Heart left ventricle (tissue), 16 donors: ENCODE measurements at regions not wholly inside any gene's neighbourhood (a gene's known extent, or its start where the extent isn't known, plus 50 kb on each side); places are given as distances from the start of the nearest gene placed in this dataset.

Source experiments
- ATAC-seq, 4 donors: fragments of 200-7000 bp; cut with Tn5 transposase; one replicate each; pipeline ENCODE4 v1.9.1; 2020 to 2022; ENCODE audit warnings: moderate library complexity in 4 of 4, mild to moderate bottlenecking in 3 of 4, moderate number of reproducible peaks in 1 of 4
- DNase-seq, 5 donors: peaks; one replicate each; pipeline ENCODE4 v3.0.0-alpha.2; 2020
- H3K27ac ChIP-seq, 12 donors: fragments of 200-600 bp; sonication (generic) in 4 of 12; one replicate each; pipeline versions ENCODE4 v1.5.0 to v1.8.0; 2016 to 2022; ENCODE audit warnings: mild to moderate bottlenecking in 2 of 12
- H3K27me3 ChIP-seq, 9 donors: fragments of 200-600 bp; sonication (generic) in 2 of 9; one replicate each; pipeline versions ENCODE4 v1.5.1 to v1.8.0; 2016 to 2022; ENCODE audit warnings: mild to moderate bottlenecking in 3 of 9
- H3K36me3 ChIP-seq, 9 donors: fragments of 200-600 bp; sonication (generic) in 2 of 9; one replicate each; pipeline versions ENCODE4 v1.5.0 to v1.8.0; 2018 to 2022; ENCODE audit warnings: mild to moderate bottlenecking in 2 of 9
- H3K4me1 ChIP-seq, 12 donors: fragments of 200-600 bp; sonication (generic) in 4 of 12; one replicate each; pipeline versions ENCODE4 v1.5.0 to v1.8.0; 2016 to 2022; ENCODE audit warnings: mild to moderate bottlenecking in 3 of 12
- H3K4me3 ChIP-seq, 12 donors: fragments of 200-600 bp; sonication (generic) in 4 of 12; one replicate each; pipeline versions ENCODE4 v1.5.0 to v1.8.0; 2017 to 2022; ENCODE audit warnings: mild to moderate bottlenecking in 9 of 12, moderate library complexity in 4 of 12
- H3K9me3 ChIP-seq, 12 donors: fragments of 200-600 bp; sonication (generic) in 4 of 12; one replicate each; pipeline versions ENCODE4 v1.5.0 to v1.8.0; 2016 to 2022; ENCODE audit warnings: mild to moderate bottlenecking in 1 of 12
- POLR2A ChIP-seq, 2 donors: fragments of 450-650 bp; IDR thresholded peaks; one replicate each; pipeline ENCODE4 v1.6.1; 2017; ENCODE audit warnings: antibody characterized with exemption in 2 of 2, mild to moderate bottlenecking in 2 of 2, moderate library complexity in 2 of 2
- WGBS, 4 donors: extraction: QIAGEN DNeasy Blood & Tissue Kit in 2 of 4; methylation state at CpG; one replicate each; pipeline versions ENCODE4 v1.1.5 to v1.1.7; 2013 to 2018; 5-methylcytosine and 5-hydroxymethylcytosine counted together
- intact Hi-C, 10 donors: fragments of 100-400 bp; cut with DNase I; formaldehyde crosslinking; loops; one replicate each; pipeline versions ENCODE4 v1.11.1 to v1.14.2; 2022
- TF ChIP-seq, protein P1 (sequence below), 12 donors: fragments of 200-600 bp; sonication (generic) in 4 of 12; IDR thresholded peaks; one replicate each; pipeline versions ENCODE4 v1.5.0 to v1.8.0; 2018 to 2022; ENCODE audit warnings: antibody characterized with exemption in 12 of 12, mild to moderate bottlenecking in 5 of 12
- donor health status: ischemic (EF 13 %, LVEDD 7.1; RV severe dilation, severe dysfunction).
- donor health status: healthy with polysubstance abuse.
- donor health status: DM: no; HTN: yes; CAD: no.
- donor health status: DM: no; HTN: no; CAD: no.
- donor health status: ischemic (EF 25% LVEDD 6.9; RV normal size, moderate dysfunction).
- donor health status: ischemic (EF 25% LVEDD 5.7; RV mildly dilated, moderate dysfunction).
- donor health status: healthy.
- donor health status: DM: yes; HTN: yes; CAD: no.
- donor health status: ischemic (EF 35%, LVEDD 5.7; RV mildly dilated, moderate dysfunction).
- donor health status: nonischemic (EF 11% LVEDD 7.7; RV severe dilation, severe dysfunction).
- donor health status: DM: yes; HTN: yes; CAD: no.
- donor health status: PGD.
- donor health status: ischemic (EF 29% LVEDD 5.4; RV normal size, mild dysfunction).
- donor health status: nonischemic (EF 23%, LVEDD 6.1; RV moderate dilation, normal function).

DNA sequence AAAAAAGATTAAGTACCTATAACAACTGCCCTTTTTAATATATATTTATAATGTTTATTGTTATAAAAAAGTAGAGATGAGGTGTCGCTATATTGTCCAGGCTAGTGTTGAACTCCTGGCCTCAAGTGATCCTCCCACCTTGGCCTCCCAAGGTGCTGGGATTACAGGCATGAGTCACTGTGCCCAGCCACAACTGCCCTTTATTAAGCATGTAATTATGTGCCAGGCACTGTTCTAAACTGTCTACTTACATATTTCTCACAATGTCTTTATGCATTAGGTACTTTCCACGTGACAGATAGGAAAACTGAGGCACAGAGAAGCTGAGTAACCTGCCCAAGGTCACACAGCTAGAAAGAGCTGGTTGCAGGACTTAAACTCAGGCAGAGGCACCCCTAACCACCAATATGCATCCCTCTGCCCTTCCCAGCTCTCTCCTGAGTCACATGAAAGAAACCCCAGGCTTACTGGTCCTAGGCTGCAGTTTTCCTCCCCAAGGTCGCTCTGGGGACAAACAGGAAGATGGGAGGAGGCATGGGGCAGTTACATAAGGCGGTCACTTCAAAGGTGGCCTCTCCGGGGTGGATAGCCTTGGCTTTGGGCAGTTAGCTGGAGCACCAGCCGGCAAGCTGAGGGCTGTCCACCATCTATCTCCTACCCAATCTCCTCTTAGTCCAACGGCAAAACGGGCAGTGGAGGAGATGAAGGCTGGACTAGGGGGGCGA is 54.6 kb upstream of the TBX3 start:
- H3K4me1 ChIP-seq, result peaks cover 0 to 8% (median 0%) of the 10 kb centered on the region in 12 donors
- DNase-seq (no peak), ATAC-seq (no peak)
- H3K27ac ChIP-seq, result no peak overlapping the region
- TF ChIP-seq POLR2A (IDR thresholded peaks at IDR 0.05), result no peak
- TF ChIP-seq, protein P1, sequence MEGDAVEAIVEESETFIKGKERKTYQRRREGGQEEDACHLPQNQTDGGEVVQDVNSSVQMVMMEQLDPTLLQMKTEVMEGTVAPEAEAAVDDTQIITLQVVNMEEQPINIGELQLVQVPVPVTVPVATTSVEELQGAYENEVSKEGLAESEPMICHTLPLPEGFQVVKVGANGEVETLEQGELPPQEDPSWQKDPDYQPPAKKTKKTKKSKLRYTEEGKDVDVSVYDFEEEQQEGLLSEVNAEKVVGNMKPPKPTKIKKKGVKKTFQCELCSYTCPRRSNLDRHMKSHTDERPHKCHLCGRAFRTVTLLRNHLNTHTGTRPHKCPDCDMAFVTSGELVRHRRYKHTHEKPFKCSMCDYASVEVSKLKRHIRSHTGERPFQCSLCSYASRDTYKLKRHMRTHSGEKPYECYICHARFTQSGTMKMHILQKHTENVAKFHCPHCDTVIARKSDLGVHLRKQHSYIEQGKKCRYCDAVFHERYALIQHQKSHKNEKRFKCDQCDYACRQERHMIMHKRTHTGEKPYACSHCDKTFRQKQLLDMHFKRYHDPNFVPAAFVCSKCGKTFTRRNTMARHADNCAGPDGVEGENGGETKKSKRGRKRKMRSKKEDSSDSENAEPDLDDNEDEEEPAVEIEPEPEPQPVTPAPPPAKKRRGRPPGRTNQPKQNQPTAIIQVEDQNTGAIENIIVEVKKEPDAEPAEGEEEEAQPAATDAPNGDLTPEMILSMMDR (IDR thresholded peaks at IDR 0.05), result no peak
- H3K27me3 ChIP-seq, result peaks cover 21 to 36% (median 29%) of the 10 kb centered on the region in 9 donors
- 75 to 81% (median 79%) methylated on average over 9 of the region's 9 CpGs for WGBS, 4 donors
- H3K4me3 ChIP-seq, result no peak overlapping the region
- intact Hi-C loops, result no loop called here
- no peaks in the 10 kb centered on the region for H3K36me3 ChIP-seq
- H3K9me3 ChIP-seq, result no peaks in the 10 kb centered on the region

DNA sequence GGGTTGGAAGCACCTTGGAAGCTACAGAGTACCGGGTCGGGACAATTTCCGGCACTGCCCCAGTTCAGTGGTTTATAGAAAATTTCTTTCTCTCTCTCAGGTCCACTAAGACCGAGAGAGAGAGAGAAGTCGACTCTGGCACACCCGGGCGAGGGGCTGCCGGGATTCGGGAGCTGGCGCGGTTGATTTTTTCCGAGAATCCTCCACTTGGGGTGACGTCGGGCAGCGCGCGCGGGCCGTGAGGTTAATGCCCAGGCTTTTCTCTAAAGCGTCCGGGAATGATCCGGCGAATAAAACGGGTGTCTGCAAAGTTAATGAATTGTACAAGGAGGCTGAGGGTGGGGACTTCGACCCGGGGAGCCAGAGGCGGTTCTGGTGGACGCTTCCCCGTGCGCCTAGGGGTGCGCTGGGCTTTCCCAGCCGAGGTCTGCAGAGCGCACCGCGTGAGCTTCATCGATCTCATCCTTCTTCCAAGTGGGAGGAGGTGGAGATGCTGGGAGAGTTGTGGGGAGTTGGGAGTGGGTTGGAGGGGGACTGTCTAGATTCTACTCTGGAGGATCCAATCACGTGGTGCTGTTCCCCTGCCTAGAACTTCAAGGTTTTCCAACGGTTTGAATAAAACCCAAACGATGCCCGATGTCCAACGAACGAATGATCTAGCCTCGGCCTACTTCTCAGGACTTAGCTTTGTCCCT is 51.9 kb upstream of the TBX3 start:
- TF ChIP-seq POLR2A (IDR thresholded peaks at IDR 0.05), result no peak
- TF ChIP-seq, protein P1 (IDR thresholded peaks at IDR 0.05), result no peak
- WGBS, 4 donors, result 12 to 32% (median 18%) methylated on average over 32 to 43 of the region's 43 CpGs
- H3K36me3 ChIP-seq, result no peaks in the 10 kb centered on the region
- ATAC-seq (no peak), DNase-seq (no peak)
- H3K9me3 ChIP-seq, result no peaks in the 10 kb centered on the region
- peaks cover 0 to 8% (median 0%) of the 10 kb centered on the region in 12 donors for H3K4me1 ChIP-seq
- H3K27me3 ChIP-seq, result peaks cover 21 to 46% (median 33%) of the 10 kb centered on the region in 9 donors
- intact Hi-C loops, result no loop called here
- H3K27ac ChIP-seq, result no peak overlapping the region
- H3K4me3 ChIP-seq, result no peak overlapping the region

DNA sequence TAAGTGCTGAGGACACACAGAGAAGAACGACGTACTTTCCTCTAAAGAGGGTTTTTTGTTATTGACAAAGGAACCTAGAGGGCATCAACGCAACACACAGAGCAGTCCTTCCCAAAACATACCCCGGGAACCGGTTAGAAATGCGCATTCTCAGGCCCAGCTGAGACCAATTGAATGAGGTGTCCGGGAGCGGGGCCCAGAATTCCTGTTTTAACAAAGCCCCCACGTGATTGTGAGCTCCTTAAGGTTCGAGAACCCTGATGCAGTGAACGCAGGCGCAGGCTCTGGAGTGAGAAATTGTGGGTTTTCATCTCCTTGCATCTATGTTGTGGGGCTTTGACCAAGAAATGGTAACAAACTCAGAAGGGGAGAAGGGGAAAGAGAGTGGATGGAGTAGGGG is 51.0 kb upstream of the TBX3 start:
- Histone ChIP-seq H3K36me3 (no peaks in the 10 kb centered on the region), H3K4me1 (peaks cover 0 to 8% (median 0%) of the 10 kb centered on the region in 12 donors), H3K27me3 (peaks cover 21 to 46% (median 33%) of the 10 kb centered on the region in 9 donors), H3K27ac (no peak overlapping the region), H3K4me3 (no peak overlapping the region), H3K9me3 (no peaks in the 10 kb centered on the region)
- no peak for ATAC-seq
- DNase-seq, result no peak
- intact Hi-C loops, result no loop called here
- WGBS, 4 donors, result 34 to 53% (median 40%) methylated on average over 12 of the region's 12 CpGs
- TF ChIP-seq, protein P1 (IDR thresholded peaks at IDR 0.05), result no peak

DNA sequence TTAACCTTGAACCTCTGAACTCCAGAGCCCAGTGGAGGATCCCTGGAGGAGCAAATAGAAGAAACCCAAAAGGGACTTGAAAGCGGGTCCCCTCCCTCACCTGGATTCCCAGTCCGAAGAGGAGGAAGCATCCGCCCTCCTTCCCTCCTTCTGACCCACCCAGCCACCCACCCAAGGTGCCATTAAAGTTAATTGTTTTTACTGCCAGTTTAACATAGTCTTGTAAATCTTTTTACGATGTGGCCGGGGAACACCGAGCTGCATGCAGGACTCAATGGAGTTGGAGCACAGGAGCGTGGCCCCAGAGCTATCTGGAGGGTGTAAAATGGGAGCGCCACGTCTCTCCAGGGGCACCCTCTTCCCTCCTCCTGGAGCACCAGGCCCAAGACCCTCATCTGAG is 49.9 kb upstream of the TBX3 start:
- intact Hi-C loops, result no loop called here
- Histone ChIP-seq H3K36me3 (no peaks in the 10 kb centered on the region), H3K27me3 (peaks cover 21 to 46% (median 33%) of the 10 kb centered on the region in 9 donors), H3K4me1 (peaks cover 0 to 8% (median 0%) of the 10 kb centered on the region in 12 donors), H3K4me3 (no peak overlapping the region), H3K27ac (no peak overlapping the region), H3K9me3 (no peaks in the 10 kb centered on the region)
- ATAC-seq, result no peak
- DNase-seq, result no peak
- no peak for TF ChIP-seq POLR2A (IDR thresholded peaks at IDR 0.05)
- TF ChIP-seq, protein P1 (IDR thresholded peaks at IDR 0.05), result no peak
- WGBS, 4 donors, result 70 to 96% (median 87%) methylated on average over 9 of the region's 9 CpGs
